NB4 (cell line): ENCODE measurements at regions not wholly inside any gene's neighbourhood (a gene's known extent, or its start where the extent isn't known, plus 50 kb on each side); places are given as distances from the start of the nearest gene placed in this dataset.

Source experiments
- POLR2A ChIP-seq: IDR thresholded peaks from 2 replicates; pipeline ENCODE4 v1.6.1; 2011; ENCODE audit warnings: mild to moderate bottlenecking; ENCODE audit not compliant: insufficient read length; ENCODE audit errors: extremely low read depth
- TF ChIP-seq, protein P1 (sequence below): IDR thresholded peaks from one replicate; pipeline ENCODE4 v1.5.1; 2012; ENCODE audit warnings: low read depth, low read length
- TF ChIP-seq, protein P2 (sequence below): IDR thresholded peaks from 2 replicates; pipeline ENCODE4 v1.6.1; 2011; ENCODE audit warnings: low read depth, low read length

- TF ChIP-seq, protein P1, sequence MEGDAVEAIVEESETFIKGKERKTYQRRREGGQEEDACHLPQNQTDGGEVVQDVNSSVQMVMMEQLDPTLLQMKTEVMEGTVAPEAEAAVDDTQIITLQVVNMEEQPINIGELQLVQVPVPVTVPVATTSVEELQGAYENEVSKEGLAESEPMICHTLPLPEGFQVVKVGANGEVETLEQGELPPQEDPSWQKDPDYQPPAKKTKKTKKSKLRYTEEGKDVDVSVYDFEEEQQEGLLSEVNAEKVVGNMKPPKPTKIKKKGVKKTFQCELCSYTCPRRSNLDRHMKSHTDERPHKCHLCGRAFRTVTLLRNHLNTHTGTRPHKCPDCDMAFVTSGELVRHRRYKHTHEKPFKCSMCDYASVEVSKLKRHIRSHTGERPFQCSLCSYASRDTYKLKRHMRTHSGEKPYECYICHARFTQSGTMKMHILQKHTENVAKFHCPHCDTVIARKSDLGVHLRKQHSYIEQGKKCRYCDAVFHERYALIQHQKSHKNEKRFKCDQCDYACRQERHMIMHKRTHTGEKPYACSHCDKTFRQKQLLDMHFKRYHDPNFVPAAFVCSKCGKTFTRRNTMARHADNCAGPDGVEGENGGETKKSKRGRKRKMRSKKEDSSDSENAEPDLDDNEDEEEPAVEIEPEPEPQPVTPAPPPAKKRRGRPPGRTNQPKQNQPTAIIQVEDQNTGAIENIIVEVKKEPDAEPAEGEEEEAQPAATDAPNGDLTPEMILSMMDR = no peak
- no peak for TF ChIP-seq POLR2A
- TF ChIP-seq, protein P2, sequence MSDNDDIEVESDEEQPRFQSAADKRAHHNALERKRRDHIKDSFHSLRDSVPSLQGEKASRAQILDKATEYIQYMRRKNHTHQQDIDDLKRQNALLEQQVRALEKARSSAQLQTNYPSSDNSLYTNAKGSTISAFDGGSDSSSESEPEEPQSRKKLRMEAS = no peak
These were observed 131.3 kb downstream of the FASLG start for GRCh38 chr1:172790245-172790644.
